ENCODE measurements at regions not wholly inside any gene's neighbourhood (a gene's known extent, or its start where the extent isn't known, plus 50 kb on each side); places are given as distances from the start of the nearest gene placed in this dataset.

DNA sequence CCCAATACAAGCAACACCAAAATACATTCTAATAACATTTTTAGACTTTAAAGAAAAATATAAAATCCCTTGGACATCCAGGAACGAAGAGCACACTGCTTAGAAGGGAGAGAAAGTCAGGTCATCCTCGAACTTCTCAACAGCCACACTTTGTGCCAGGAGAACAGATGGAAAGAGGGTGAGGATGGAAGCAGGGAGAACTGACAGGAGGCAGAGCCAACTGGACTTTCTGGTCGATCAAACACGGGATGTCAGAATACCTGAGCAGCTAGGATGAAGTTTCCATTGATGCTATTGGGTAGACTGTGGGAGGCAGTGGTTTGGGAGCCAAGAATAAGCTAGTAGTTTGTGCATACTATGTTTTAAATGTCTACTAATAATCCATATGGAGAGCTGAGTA is 111.4 kb downstream of the TOMM20 start:
- TF ChIP-seq, protein P1, sequence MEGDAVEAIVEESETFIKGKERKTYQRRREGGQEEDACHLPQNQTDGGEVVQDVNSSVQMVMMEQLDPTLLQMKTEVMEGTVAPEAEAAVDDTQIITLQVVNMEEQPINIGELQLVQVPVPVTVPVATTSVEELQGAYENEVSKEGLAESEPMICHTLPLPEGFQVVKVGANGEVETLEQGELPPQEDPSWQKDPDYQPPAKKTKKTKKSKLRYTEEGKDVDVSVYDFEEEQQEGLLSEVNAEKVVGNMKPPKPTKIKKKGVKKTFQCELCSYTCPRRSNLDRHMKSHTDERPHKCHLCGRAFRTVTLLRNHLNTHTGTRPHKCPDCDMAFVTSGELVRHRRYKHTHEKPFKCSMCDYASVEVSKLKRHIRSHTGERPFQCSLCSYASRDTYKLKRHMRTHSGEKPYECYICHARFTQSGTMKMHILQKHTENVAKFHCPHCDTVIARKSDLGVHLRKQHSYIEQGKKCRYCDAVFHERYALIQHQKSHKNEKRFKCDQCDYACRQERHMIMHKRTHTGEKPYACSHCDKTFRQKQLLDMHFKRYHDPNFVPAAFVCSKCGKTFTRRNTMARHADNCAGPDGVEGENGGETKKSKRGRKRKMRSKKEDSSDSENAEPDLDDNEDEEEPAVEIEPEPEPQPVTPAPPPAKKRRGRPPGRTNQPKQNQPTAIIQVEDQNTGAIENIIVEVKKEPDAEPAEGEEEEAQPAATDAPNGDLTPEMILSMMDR (IDR thresholded peaks at IDR 0.05 in 2 of 3, conservative IDR thresholded peaks at IDR 0.05 in 1 of 3; ENCODE audit: borderline replicate concordance in 1 of 3, insufficient read depth in 1 of 3, low read depth in 2 of 3, low read length in 2 of 3) = no peak
- no peak for TF ChIP-seq EZH2 (IDR thresholded peaks at IDR 0.05)
- TF ChIP-seq CEBPB (IDR thresholded peaks at IDR 0.05; ENCODE audit: low read depth) = no peak
- TF ChIP-seq, protein P2, sequence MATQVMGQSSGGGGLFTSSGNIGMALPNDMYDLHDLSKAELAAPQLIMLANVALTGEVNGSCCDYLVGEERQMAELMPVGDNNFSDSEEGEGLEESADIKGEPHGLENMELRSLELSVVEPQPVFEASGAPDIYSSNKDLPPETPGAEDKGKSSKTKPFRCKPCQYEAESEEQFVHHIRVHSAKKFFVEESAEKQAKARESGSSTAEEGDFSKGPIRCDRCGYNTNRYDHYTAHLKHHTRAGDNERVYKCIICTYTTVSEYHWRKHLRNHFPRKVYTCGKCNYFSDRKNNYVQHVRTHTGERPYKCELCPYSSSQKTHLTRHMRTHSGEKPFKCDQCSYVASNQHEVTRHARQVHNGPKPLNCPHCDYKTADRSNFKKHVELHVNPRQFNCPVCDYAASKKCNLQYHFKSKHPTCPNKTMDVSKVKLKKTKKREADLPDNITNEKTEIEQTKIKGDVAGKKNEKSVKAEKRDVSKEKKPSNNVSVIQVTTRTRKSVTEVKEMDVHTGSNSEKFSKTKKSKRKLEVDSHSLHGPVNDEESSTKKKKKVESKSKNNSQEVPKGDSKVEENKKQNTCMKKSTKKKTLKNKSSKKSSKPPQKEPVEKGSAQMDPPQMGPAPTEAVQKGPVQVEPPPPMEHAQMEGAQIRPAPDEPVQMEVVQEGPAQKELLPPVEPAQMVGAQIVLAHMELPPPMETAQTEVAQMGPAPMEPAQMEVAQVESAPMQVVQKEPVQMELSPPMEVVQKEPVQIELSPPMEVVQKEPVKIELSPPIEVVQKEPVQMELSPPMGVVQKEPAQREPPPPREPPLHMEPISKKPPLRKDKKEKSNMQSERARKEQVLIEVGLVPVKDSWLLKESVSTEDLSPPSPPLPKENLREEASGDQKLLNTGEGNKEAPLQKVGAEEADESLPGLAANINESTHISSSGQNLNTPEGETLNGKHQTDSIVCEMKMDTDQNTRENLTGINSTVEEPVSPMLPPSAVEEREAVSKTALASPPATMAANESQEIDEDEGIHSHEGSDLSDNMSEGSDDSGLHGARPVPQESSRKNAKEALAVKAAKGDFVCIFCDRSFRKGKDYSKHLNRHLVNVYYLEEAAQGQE (IDR thresholded peaks at IDR 0.05; ENCODE audit: low read depth) = no peak
